ENCODE measurements at regions not wholly inside any gene's neighbourhood (a gene's known extent, or its start where the extent isn't known, plus 50 kb on each side); places are given as distances from the start of the nearest gene placed in this dataset.
"Not testable (repeated sequence)": the region's sequence is repeated elsewhere in the genome, so short reads cannot be mapped to it uniquely, and the experiment has no call there.

GRCh38 chr7:119090851-119091250, 866.3 kb downstream of the ANKRD7 start:
- H3K27me3 Mint-ChIP-seq (ENCODE audit: low read depth), result no peaks in the 10 kb centered on the region
- no peak for ATAC-seq

GRCh38 chr7:119096683-119097082, 872.2 kb downstream of the ANKRD7 start:
- Mint-ChIP-seq H3K27me3 (ENCODE audit: low read depth) (no peaks in the 10 kb centered on the region), H3K9me3 (peaks cover 18% of the 10 kb centered on the region), H3K4me1 (ENCODE audit: low read depth) (no peaks in the 10 kb centered on the region), H3K4me3 (no peak overlapping the region), H3K36me3 (ENCODE audit: insufficient read depth) (no peaks in the 10 kb centered on the region)
- no peak for ATAC-seq
- no peak for DNase-seq

More at GRCh38 chr7:119090851-119091250, 866.3 kb downstream of the ANKRD7 start:
- Mint-ChIP-seq H3K4me3 (no peak overlapping the region), H3K9me3 (peaks cover 14% of the 10 kb centered on the region), H3K4me1 (ENCODE audit: low read depth) (no peaks in the 10 kb centered on the region), H3K36me3 (ENCODE audit: insufficient read depth) (no peaks in the 10 kb centered on the region)
- no peak for DNase-seq

- DNase-seq; H3K4me3 Mint-ChIP-seq; H3K36me3 Mint-ChIP-seq (ENCODE audit: insufficient read depth); H3K27me3 Mint-ChIP-seq (ENCODE audit: low read depth); H3K4me1 Mint-ChIP-seq (ENCODE audit: low read depth); ATAC-seq: not testable (repeated sequence)
- H3K9me3 Mint-ChIP-seq, result peaks cover 21% of the 10 kb centered on the region
Measured at GRCh38 chr7:119100611-119101258, 876.2 kb downstream of the ANKRD7 start.

GRCh38 chr7:119102291-119102690, 877.8 kb downstream of the ANKRD7 start:
- peaks cover 15% of the 10 kb centered on the region for H3K9me3 Mint-ChIP-seq
- no peak for DNase-seq
- H3K27me3 Mint-ChIP-seq (ENCODE audit: low read depth), result no peaks in the 10 kb centered on the region
- H3K4me3 Mint-ChIP-seq, result no peak overlapping the region
- ATAC-seq, result no peak
- no peaks in the 10 kb centered on the region for H3K4me1 Mint-ChIP-seq (ENCODE audit: low read depth)
- no peaks in the 10 kb centered on the region for H3K36me3 Mint-ChIP-seq (ENCODE audit: insufficient read depth)

- no peak for ATAC-seq
- Mint-ChIP-seq H3K36me3 (ENCODE audit: insufficient read depth) (no peaks in the 10 kb centered on the region), H3K27me3 (ENCODE audit: low read depth) (no peaks in the 10 kb centered on the region), H3K4me1 (ENCODE audit: low read depth) (no peaks in the 10 kb centered on the region), H3K4me3 (no peak overlapping the region), H3K9me3 (peaks cover 28% of the 10 kb centered on the region)
- no peak for DNase-seq
Measured at GRCh38 chr7:119105381-119105780, 880.9 kb downstream of the ANKRD7 start.

- no peak for ATAC-seq
- no peak overlapping the region for H3K4me3 Mint-ChIP-seq
- H3K9me3 Mint-ChIP-seq, result peaks cover 2% of the 10 kb centered on the region
- DNase-seq, result no peak
- H3K36me3 Mint-ChIP-seq (ENCODE audit: insufficient read depth), result no peaks in the 10 kb centered on the region
- no peaks in the 10 kb centered on the region for H3K27me3 Mint-ChIP-seq (ENCODE audit: low read depth)
- no peaks in the 10 kb centered on the region for H3K4me1 Mint-ChIP-seq (ENCODE audit: low read depth)
Measured at GRCh38 chr7:119123326-119123725, 898.8 kb downstream of the ANKRD7 start.

GRCh38 chr7:119127706-119128105, 903.2 kb downstream of the ANKRD7 start:
- Mint-ChIP-seq H3K4me3 (no peak overlapping the region), H3K36me3 (ENCODE audit: insufficient read depth) (no peaks in the 10 kb centered on the region), H3K9me3 (peaks cover 2% of the 10 kb centered on the region), H3K27me3 (ENCODE audit: low read depth) (no peaks in the 10 kb centered on the region), H3K4me1 (ENCODE audit: low read depth) (no peaks in the 10 kb centered on the region)
- DNase-seq (no peak), ATAC-seq (no peak)

GRCh38 chr7:119132436-119132835, 907.9 kb downstream of the ANKRD7 start:
- ATAC-seq, result no peak
- H3K4me3 Mint-ChIP-seq, result no peak overlapping the region

GRCh38 chr7:119167431-119167830, 942.9 kb downstream of the ANKRD7 start:
- DNase-seq, result no peak
- Mint-ChIP-seq H3K4me3 (no peak overlapping the region), H3K4me1 (ENCODE audit: low read depth) (no peaks in the 10 kb centered on the region), H3K27me3 (ENCODE audit: low read depth) (no peaks in the 10 kb centered on the region), H3K36me3 (ENCODE audit: insufficient read depth) (no peaks in the 10 kb centered on the region), H3K9me3 (peaks cover 35% of the 10 kb centered on the region)
- no peak for ATAC-seq

More at GRCh38 chr7:119132436-119132835, 907.9 kb downstream of the ANKRD7 start:
- no peaks in the 10 kb centered on the region for H3K27me3 Mint-ChIP-seq (ENCODE audit: low read depth)
- H3K36me3 Mint-ChIP-seq (ENCODE audit: insufficient read depth), result no peaks in the 10 kb centered on the region
- DNase-seq, result no peak
- no peaks in the 10 kb centered on the region for H3K4me1 Mint-ChIP-seq (ENCODE audit: low read depth)
- H3K9me3 Mint-ChIP-seq, result peaks cover 3% of the 10 kb centered on the region

- peaks cover 10% of the 10 kb centered on the region for H3K9me3 Mint-ChIP-seq
- DNase-seq (no peak), ATAC-seq (no peak)
- no peaks in the 10 kb centered on the region for H3K36me3 Mint-ChIP-seq (ENCODE audit: insufficient read depth)
- no peak overlapping the region for H3K4me3 Mint-ChIP-seq
- no peaks in the 10 kb centered on the region for H3K4me1 Mint-ChIP-seq (ENCODE audit: low read depth)
- no peaks in the 10 kb centered on the region for H3K27me3 Mint-ChIP-seq (ENCODE audit: low read depth)
Measured at GRCh38 chr7:119172043-119172442, 947.5 kb downstream of the ANKRD7 start.

GRCh38 chr7:119175911-119176627, 951.6 kb downstream of the ANKRD7 start:
- H3K36me3 Mint-ChIP-seq (ENCODE audit: insufficient read depth), result no peaks in the 10 kb centered on the region
- ATAC-seq, result no peak
- H3K27me3 Mint-ChIP-seq (ENCODE audit: low read depth), result no peaks in the 10 kb centered on the region
- no peak overlapping the region for H3K4me3 Mint-ChIP-seq
- no peak for DNase-seq
- H3K9me3 Mint-ChIP-seq, result no peaks in the 10 kb centered on the region
- no peaks in the 10 kb centered on the region for H3K4me1 Mint-ChIP-seq (ENCODE audit: low read depth)

GRCh38 chr7:119177863-119178262, 953.4 kb downstream of the ANKRD7 start:
- H3K4me3 Mint-ChIP-seq, result no peak overlapping the region
- peaks cover 3% of the 10 kb centered on the region for H3K9me3 Mint-ChIP-seq
- ATAC-seq (no peak), DNase-seq (no peak)
- H3K36me3 Mint-ChIP-seq (ENCODE audit: insufficient read depth), result no peaks in the 10 kb centered on the region
- no peaks in the 10 kb centered on the region for H3K27me3 Mint-ChIP-seq (ENCODE audit: low read depth)
- no peaks in the 10 kb centered on the region for H3K4me1 Mint-ChIP-seq (ENCODE audit: low read depth)

- Mint-ChIP-seq H3K4me3 (no peak overlapping the region), H3K4me1 (ENCODE audit: low read depth) (no peaks in the 10 kb centered on the region), H3K9me3 (peaks cover 20% of the 10 kb centered on the region), H3K36me3 (ENCODE audit: insufficient read depth) (no peaks in the 10 kb centered on the region), H3K27me3 (ENCODE audit: low read depth) (no peaks in the 10 kb centered on the region)
- ATAC-seq (no peak), DNase-seq (no peak)
Measured at GRCh38 chr7:119184124-119184788, 959.8 kb downstream of the ANKRD7 start.

GRCh38 chr7:119196183-119196582, 971.7 kb downstream of the ANKRD7 start:
- no peak overlapping the region for H3K4me3 Mint-ChIP-seq
- ATAC-seq, result no peak
- H3K27me3 Mint-ChIP-seq (ENCODE audit: low read depth), result no peaks in the 10 kb centered on the region
- DNase-seq, result no peak
- no peaks in the 10 kb centered on the region for H3K36me3 Mint-ChIP-seq (ENCODE audit: insufficient read depth)
- H3K4me1 Mint-ChIP-seq (ENCODE audit: low read depth), result no peaks in the 10 kb centered on the region
- peaks cover 3% of the 10 kb centered on the region for H3K9me3 Mint-ChIP-seq
